ENCODE measurements at regions not wholly inside any gene's neighbourhood (a gene's known extent, or its start where the extent isn't known, plus 50 kb on each side); places are given as distances from the start of the nearest gene placed in this dataset.

DNA sequence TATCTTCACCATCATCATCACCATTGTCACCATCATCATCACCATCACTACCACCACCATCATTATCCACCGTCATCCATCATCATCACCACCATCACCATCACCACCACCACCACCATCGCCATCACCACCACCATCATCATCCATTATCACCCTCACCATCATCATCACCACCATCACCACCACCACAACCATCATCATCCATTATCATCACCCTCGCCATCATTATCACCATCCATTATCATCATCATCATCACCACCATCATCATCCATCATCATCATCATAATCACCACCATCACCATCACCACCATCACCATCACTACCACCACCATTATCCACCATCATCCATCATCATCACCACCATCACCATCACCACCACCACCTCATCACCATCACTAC lies 95.6 kb downstream of the C16orf95 start:
- DNase-seq (ENCODE audit: insufficient read length, low spot score) (no peak), FAIRE-seq (no peak)

GRCh38 chr16:87222335-87222734 lies 94.9 kb downstream of the C16orf95 start:
- FAIRE-seq (no peak), DNase-seq (ENCODE audit: insufficient read length, low spot score) (no peak)

DNA sequence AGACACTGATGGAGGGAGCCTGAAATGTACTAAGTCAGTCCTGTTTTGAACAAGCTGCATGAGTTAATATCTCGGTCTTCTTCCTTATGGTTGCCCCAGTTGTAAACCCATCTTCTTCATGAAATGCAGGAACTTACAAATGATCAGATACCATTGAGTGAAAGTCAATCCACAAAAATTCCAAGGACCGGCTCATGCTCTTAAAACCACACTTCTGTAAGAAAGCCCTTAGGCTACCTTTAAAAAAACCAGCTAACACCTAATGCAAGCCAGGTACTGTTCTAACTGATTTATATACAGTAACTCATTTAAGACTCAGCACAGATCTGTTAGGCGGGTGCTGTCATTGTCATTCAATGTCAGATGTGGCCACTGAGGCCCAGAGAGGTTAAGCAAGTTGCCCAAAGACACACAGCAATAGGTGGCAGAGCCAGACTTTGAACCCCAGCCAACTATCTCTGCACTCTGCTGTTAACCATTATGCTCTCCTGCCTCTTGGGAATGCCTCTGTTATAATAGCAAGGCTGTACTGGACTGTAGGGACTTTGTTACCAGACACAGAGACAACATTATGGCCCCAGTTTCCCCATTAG lies 93.4 kb downstream of the C16orf95 start:
- FAIRE-seq (no peak), DNase-seq (ENCODE audit: insufficient read length, low spot score) (no peak)

GRCh38 chr16:87226926-87227295 lies 90.3 kb downstream of the C16orf95 start:
- DNase-seq (ENCODE audit: insufficient read length, low spot score) (no peak), FAIRE-seq (no peak)

- no peak for DNase-seq (ENCODE audit: insufficient read length, low spot score)
- no peak for FAIRE-seq
Measured at GRCh38 chr16:87227296-87227951, 89.8 kb downstream of the C16orf95 start.

DNA sequence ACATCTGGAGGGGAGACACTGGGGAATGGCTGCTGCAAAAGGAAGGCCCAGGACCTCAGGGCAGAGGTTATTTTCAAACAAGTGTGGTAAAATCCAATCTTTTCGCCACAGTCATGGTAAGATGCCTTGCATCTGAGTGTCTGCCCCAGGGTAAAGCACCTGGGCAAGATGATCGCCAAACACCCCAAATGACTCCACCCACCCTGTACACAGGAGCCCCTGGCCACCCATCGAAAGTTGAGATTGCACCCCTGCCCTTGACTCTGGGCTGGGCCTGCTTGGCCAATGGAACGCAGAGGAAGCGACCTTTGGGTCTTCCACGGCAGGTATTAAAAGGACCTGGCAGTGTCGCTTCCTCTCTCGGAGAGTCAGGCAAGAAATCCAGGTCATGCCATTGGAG lies 88.8 kb downstream of the C16orf95 start:
- FAIRE-seq (no peak), DNase-seq (ENCODE audit: insufficient read length, low spot score) (no peak)

DNA sequence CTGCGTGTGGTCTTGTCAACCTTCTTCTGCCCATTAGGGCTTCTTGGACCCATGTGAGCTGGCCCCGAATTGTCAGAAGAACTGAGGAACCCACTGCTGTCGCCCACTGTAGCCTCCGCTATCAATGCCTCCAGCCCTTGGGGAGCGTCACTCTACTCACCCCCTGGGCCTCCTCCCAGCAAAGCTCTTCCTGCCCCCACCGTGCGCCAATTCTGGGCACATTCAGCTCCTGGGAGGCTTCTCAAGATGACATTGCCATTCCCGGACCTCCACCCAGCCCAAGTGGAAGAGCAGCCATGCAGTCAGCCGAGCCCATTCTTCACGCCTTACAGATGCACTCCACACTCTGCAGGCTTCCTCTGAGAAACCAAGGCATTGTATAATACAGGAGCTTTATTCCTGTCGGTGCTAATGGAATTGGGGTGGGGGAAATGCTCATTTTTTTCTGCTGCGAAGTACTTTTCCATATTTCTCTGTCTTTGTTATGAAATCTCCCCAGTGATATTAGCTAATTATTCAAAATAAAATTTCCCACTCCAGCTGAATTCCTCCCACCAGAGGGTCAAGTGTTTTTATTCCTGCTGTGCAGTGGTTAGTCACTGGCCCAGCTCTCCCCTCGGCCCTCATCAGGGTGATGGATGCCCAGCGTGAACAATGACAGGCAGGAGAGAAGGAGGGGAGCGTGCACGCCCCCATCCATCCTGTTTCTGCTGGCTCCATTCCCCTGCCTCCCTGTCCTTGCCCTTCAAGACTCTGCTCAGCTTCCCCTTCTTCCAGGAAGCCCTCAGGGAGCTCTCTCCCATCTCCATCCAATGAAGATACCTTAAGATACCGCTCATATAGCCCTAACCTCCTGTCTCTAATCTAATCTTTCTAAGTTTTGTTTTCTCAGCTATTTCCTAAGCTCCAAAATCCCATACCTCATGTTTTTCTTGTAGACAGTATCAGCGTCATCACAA lies 87.7 kb downstream of the C16orf95 start:
- no peak for FAIRE-seq
- DNase-seq (ENCODE audit: insufficient read length, low spot score): no peak

GRCh38 chr16:87230571-87230970 lies 86.6 kb downstream of the C16orf95 start:
- peak; percentile 36 for FAIRE-seq
- DNase-seq (ENCODE audit: insufficient read length, low spot score): no peak

- FAIRE-seq (no peak), DNase-seq (ENCODE audit: insufficient read length, low spot score) (no peak)
Measured at GRCh38 chr16:87231295-87231694, 85.9 kb downstream of the C16orf95 start.

- FAIRE-seq: no peak
- no peak for DNase-seq (ENCODE audit: insufficient read length, low spot score)
Measured at GRCh38 chr16:87231911-87232310, 85.3 kb downstream of the C16orf95 start.

- DNase-seq (ENCODE audit: insufficient read length, low spot score) (peak; percentile 41), FAIRE-seq (no peak)
Measured at GRCh38 chr16:87233928-87234327, 83.3 kb downstream of the C16orf95 start.

DNA sequence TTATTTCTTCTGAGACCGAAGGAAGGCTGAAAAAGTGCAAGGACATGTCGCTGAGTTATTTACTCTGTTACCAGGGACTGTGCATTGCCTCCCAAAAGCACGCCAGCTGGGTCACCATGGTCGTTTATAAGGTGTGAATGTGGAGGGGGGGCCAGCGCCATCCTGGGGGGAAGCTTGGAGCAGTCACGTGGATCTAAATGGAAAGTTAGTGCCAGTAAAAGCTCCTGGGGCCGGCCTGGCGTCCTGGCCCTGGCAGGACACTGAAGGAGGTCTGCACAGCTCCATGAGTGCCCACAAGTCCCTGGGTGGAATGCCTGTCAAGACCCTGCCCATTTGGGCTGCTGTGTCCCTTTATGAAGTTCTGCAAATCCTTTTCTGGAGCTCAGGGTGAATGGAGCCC lies 82.6 kb downstream of the C16orf95 start:
- FAIRE-seq (no peak), DNase-seq (ENCODE audit: insufficient read length, low spot score) (no peak)

DNA sequence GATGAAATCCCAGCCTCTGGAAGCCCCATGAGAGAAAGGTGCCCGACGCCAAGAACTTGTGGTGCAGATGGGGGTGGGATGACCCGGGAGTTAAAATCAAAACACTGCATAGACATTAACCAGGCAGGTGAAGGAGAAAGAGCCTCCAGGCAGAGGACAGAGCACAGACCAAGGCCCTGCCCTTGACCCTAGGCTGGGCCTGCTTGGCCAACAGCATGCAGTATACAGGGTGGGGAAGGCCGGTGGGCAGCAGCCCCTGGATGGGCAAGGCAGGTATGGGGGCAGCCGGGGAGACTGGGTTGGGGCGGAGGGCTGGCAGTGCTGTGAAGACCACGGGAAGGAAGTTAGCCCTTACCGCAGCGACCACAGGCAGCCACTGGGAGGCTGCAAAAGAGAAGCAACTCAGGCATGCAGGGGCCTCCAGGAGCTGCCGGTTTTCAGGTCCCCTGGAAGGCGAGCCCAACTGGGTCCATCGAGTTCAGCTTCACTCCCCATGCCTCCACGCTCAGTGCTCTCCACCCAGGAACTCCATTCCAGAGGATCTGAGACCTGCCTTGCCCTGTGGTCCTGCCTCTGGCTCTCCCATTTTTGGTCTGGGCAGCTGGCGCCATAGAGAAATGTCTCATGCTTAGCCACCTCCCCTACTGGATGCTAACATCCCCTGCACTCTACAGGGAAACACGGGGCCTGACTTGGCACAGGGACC lies 81.2 kb downstream of the C16orf95 start:
- FAIRE-seq (no peak), DNase-seq (ENCODE audit: insufficient read length, low spot score) (no peak)

- DNase-seq (ENCODE audit: insufficient read length, low spot score) (no peak), FAIRE-seq (peak; percentile 68)
Measured at GRCh38 chr16:87236516-87237115, 80.6 kb downstream of the C16orf95 start.

GRCh38 chr16:87238361-87238715 lies 78.9 kb downstream of the C16orf95 start:
- no peak for FAIRE-seq
- DNase-seq (ENCODE audit: insufficient read length, low spot score): no peak

- no peak for DNase-seq (ENCODE audit: insufficient read length, low spot score)
- no peak for FAIRE-seq
Measured at GRCh38 chr16:87239545-87239944, 77.6 kb downstream of the C16orf95 start.

DNA sequence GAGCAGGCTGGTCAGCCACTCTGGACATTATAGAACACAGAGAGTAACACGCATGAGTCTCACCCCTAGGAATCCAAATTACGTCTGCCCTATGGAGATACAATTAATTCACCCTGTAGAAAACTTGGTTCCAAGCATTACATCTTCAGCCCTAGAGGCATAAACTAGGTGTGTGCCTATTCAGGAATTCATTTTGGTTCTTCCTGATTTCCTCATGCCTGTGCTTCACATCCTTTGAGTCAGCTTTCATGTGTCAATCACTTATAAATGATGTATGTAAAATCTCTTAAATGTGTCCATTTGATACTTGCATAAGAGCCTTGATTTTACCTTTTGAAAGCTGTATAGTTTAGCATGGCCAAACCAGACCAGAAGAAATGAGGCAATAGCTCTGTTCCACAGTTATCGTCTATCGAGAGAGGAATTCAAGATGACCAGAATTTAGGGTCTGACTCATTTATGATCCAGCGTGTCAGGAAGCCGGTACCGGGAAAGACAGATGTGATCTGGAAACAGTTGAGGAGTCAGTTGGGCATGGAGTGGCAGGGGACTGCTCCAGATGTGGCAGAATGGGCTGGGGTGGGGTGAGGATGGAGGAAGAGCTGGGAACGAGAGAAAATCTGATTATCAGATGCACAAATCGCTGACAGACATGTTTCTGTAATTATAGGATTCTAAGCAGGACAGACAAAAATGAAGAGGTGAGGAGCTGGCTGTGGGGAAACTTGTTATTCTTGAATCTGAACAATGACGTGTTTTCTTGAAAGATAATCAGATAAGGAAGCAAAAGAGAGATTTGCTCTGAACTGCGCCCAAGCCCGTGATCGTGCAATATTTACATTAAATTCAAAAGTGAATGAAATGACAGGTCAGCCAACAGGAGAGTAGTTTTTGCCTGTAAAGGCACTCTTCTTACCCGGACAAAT lies 76.7 kb downstream of the C16orf95 start:
- FAIRE-seq: no peak
- peak; percentile 59 for DNase-seq (ENCODE audit: insufficient read length, low spot score)

DNA sequence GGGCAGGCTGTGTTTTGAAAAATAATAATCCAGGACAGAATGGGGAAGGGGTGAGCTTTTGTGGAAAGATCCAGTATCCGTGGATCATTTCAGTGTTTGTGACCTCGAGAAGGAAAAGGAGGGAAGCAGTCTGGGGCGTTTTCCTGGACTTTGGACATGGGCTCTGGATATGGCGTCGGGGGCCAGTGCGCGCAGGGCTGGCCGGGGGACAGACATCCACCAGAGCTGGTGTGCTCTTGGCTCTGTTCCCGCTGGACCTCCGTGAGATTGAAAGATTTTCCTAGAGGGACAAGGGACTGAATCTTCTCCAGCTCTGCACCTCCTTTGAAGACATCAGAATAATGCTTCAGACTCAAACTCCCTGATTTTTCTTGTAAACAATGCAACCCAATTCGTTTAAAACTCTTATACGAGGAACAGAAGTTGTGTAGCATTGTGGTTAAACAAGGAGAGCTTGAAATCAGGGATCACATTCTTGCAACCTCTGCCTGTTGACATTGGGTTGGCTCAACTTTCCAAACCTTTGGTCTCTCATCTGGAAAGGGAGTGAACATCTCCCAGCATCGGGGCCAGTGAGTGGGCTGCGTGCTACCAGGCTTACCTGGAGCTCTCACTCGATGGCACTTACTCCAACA lies 75.9 kb downstream of the C16orf95 start:
- DNase-seq (ENCODE audit: insufficient read length, low spot score) (no peak), FAIRE-seq (no peak)

- FAIRE-seq (no peak), DNase-seq (ENCODE audit: insufficient read length, low spot score) (no peak)
Measured at GRCh38 chr16:87243478-87243877, 73.7 kb downstream of the C16orf95 start.

All from HTR-8/SVneo (cell line).